GM20000 (cell line): ENCODE measurements at regions not wholly inside any gene's neighbourhood (a gene's known extent, or its start where the extent isn't known, plus 50 kb on each side); places are given as distances from the start of the nearest gene placed in this dataset.

Experiments used
- DNase-seq: peaks from one replicate; pipeline ENCODE4 v3.0.0; 2012; ENCODE audit warnings: low spot score
- CTCF ChIP-seq: IDR thresholded peaks from 2 replicates; pipeline ENCODE4 v1.5.1; 2012; ENCODE audit warnings: mild to moderate bottlenecking, control low read depth; ENCODE audit errors: extremely low read depth, missing control alignments

GRCh38 chr12:94714378-94715114 lies 64.2 kb upstream of the TMCC3 start:
- TF ChIP-seq CTCF: no peak
- no peak for DNase-seq

GRCh38 chr12:94712815-94713515 lies 62.6 kb upstream of the TMCC3 start:
- TF ChIP-seq CTCF: no peak
- no peak for DNase-seq

DNA sequence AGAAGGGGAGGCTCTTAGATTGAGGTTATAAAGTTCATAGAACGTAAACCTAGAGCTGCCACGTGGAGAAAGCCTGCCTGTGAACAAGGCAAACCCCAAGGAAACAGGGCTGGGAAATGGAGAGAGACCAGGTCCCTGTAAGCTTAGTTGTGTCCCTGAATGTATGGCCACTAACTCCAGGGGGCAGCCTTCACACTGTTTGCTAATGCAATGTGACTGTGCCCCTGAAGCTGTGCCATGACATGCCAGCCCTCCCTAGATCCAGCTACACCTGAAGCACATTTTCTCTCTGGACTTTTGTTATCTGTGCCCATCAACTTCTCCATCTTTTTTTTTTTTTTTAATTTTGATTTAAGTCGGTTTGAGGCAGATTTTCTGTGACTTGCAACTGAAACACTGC lies 60.6 kb upstream of the TMCC3 start:
- TF ChIP-seq CTCF: peak; percentile 35
- peak; percentile 29 for DNase-seq

GRCh38 chr12:94707892-94708291 lies 57.5 kb upstream of the TMCC3 start:
- DNase-seq: no peak
- no peak for TF ChIP-seq CTCF

- no peak for DNase-seq
- no peak for TF ChIP-seq CTCF
These were observed 56.7 kb upstream of the TMCC3 start for GRCh38 chr12:94707036-94707435.

DNA sequence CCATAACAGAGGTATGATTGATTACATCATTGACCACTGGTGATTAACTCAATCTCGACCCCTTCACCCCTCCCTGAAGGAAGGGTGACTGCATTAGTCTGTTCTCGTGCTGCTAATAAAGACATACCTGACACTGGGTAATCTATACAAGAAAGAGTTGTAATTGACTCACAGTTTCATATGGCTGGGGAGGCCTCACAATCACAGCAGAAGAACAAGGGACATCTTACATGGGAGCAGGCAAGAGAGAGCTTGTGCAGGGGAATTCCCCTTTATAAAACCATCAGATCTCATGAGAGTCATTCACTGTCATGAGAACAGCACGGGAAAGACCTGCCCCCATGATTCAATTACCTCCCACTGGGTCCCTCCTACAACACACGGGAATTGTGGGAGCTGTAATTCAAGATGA lies 55.9 kb upstream of the TMCC3 start:
- DNase-seq: peak; percentile 16
- no peak for TF ChIP-seq CTCF

DNA sequence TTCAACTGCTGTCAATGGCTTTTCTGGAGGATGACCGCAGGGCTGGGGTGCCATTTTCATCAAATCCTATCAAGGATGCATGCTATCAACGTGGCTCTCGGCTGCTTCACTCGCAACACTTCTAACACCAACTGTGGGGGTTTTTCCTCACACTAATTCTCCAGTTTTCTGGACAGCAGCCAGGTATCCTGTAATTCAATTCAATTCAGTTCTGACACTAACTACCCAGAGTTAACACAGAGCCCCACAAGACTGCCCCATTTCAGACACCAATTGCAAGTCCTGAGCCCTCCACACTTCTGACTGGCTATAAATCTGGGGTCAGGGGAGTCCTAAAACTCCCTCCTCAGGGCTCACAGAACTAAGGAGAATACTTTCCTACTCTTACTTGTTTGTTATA lies 55.3 kb upstream of the TMCC3 start:
- no peak for DNase-seq
- no peak for TF ChIP-seq CTCF
